ENCODE measurements at regions not wholly inside any gene's neighbourhood (a gene's known extent, or its start where the extent isn't known, plus 50 kb on each side); places are given as distances from the start of the nearest gene placed in this dataset.
A peak's percentile ranks its signal among the peaks of the same experiment; 100 is the strongest.

DNA sequence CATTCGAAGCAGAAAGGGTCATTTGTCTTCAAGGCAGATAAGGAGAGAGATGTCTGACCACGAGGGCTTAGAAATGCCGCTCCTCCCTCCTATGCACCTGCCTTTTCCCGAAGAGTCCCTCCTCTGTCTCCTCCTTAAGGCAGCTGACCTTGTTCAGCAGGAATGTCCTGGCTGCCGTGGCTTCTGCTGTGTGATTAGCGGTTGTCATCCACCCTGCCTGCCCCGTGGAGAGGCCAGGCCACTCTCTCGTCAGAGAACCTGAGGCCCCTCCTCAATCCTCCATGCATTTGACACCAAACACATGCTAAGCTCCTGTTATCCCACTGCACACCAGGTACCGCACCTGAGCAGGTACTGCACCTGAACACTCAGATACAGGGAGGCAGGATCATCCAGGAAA is 834.6 kb downstream of the TBC1D22A start:
- peak; percentile 26 for DNase-seq (ENCODE audit: low spot score)

DNA sequence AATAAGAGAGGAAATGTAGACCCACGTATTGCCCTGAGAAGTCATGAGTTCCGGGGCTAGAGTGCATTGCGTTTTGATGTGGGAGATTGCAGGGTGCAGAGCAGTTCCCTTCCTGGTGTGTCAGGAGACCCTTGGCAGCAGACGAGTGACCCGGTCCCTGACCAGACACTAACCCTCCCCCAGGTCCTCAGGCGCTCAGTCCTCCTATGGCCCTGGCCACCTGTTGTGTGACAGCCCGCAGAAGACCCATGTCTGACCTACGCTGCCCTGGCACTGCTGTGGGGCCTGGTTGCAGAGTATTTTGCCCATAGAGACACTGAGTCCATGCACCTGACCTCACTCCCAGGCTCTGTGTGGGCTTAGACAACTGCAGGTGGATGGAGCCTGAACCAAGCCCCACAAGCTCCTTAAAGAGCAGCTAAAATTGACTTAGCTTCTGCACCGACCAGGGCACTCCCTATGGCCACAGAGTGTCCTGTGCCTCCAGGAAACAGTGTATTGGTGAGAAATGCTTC is 833.8 kb downstream of the TBC1D22A start:
- no peak for DNase-seq (ENCODE audit: low spot score)

DNA sequence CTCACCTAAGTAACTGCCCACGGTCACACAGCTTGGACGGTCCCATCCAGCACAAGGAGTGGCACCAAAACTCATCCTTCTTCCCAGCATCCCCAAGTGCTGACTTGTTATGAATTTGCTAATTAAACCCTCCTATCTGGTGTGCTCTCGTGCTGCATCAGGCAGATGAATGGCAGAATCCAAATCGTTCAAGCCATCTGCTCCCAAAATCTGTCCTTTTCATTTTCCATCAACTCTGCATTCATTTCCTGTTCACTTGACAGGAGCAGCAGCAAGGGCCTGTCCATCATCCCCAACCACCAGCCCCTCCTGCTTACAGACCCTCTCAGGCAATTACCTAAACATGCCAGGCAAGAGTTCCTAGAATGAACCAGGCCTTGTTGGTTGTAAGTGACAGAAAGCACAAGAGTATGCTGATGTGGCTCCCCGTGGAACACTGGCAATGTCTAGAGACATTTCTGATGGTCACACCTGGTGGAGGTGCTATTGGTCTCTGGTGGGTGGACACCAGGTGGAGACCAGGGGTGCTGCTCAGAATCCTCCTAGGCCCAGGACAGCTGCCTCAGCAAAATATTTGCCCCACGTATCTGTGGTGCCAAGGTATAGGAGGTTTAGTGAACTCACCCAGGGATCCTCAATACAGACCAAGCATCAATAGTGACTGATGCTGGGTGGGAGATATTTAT is 832.5 kb downstream of the TBC1D22A start:
- DNase-seq (ENCODE audit: low spot score), result no peak

- DNase-seq (ENCODE audit: low spot score), result peak; percentile 28
Measured at GRCh38 chr22:47593911-47594311, 831.5 kb downstream of the TBC1D22A start.

GRCh38 chr22:47593291-47593690 is 830.8 kb downstream of the TBC1D22A start:
- no peak for DNase-seq (ENCODE audit: low spot score)

- peak; percentile 19 for DNase-seq (ENCODE audit: low spot score)
Measured at GRCh38 chr22:47592791-47593190, 830.3 kb downstream of the TBC1D22A start.

DNA sequence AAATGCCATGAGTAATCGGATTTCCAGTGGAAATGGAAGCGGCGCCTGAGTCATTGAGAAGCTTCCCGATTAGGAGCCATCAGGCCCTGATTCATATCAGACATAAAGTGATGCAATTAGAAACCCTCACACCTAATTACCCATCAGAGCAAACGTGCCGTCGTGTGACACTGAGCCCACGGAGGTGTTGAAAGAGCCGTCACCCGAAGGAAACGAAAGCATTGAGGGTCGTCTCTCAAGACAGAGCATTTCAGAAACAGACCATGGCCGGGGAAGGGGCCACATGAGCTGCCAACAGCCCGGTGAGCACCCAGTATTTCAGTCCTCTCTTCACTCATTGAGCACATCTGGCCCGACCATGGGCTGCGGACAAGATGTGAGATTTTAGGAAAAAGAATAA is 829.3 kb downstream of the TBC1D22A start:
- DNase-seq (ENCODE audit: low spot score), result no peak

- no peak for DNase-seq (ENCODE audit: low spot score)
Measured at GRCh38 chr22:47591016-47591415, 828.6 kb downstream of the TBC1D22A start.

DNA sequence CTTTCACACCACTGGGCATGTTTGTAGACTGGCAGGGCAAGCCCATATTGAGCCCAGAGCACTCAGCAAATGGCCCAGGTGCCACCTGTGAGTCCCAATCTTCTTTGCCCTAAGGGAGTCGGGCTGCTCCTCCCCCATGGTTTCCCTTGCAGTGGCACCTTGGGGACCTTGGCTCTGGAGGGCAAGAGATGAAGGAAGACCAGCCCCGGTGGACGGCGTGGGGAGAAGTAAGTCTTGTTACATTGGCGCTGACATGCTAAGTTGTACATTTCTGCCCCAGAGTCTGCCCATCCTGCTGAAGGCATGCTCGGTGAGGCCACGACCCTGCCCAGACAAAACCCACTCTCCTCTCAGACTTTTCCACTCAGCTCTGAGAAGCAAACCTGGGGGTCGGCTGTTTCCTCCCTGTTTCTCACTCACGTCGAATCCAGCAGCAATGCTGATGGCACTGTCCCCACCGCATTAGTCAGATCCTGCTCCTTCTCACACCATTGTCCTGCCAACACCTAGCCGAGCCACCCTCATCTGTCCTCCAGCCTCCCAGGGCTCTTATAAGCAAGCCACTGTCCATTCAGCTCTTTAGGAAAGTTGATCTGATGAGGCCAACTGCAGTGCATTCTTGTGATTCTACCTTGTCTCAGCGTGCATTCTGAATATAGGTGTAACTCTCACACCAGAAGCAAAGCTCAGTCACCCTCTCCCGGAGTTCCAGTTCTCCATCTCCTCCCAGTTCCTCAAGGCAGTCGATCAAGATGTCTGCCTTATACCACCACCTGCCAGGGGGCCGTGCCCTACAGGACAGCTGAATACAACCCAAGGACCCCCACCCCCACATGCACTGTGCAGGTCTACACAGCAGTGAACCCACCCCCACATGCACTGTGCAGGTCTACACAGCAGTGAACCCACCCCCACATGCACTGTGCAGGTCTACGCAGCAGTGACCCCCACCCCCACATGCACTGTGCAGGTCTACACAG is 827.1 kb downstream of the TBC1D22A start:
- no peak for DNase-seq (ENCODE audit: low spot score)

- no peak for DNase-seq (ENCODE audit: low spot score)
Measured at GRCh38 chr22:47588578-47588960, 826.1 kb downstream of the TBC1D22A start.

DNA sequence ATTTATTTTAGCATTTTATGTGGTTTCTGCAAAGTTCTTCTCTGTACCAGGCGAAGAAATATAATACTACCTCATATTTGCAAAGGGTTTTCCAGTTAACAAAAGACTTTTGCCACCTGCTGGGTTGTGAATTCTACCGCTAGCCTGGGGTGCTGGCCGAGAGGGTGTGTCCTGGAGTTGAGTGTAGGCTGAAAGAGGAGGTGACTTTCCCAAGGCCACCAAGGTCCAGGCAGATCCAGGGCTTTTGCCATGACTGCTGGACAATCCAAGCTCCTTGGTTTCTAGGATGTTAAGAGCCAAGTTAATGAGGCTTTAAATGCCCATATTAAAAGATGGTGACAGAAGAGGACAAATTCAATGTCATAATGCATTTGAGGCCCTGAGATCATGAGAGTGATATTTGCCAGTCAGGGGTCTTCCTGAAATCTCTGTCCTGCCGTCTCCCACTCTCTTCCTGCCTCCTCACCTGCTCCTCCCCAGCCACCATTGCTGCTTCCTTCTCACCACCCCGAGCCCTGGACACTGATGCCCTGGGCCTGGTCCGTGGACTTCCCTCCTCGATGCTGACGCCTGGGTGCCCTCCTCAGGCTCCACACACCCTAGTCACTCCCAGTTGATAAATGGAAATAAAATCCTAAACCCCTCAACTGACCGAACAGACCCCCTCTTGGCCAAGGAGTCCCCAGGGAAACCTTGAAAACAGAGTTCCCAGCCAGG is 825.6 kb downstream of the TBC1D22A start:
- DNase-seq (ENCODE audit: low spot score), result no peak

DNA sequence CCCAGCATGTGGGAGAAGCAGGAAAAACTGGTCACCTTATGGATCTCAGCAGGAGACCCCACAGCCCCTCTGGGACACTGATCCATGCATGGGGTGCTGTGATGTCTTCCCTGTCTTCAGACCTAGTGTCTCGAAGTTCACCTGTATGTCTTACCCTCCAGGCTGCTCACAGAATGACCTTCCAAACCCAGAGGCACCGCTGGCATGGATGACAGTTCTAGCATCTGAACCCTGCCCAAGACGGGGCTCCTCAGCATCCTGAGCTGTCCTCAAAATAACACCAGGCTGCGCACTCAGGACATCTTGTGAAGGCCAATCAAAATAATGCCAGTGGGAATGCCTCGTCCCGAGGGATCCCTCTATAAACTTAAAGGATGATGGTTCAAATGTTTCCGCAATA is 824.9 kb downstream of the TBC1D22A start:
- DNase-seq (ENCODE audit: low spot score), result no peak

DNA sequence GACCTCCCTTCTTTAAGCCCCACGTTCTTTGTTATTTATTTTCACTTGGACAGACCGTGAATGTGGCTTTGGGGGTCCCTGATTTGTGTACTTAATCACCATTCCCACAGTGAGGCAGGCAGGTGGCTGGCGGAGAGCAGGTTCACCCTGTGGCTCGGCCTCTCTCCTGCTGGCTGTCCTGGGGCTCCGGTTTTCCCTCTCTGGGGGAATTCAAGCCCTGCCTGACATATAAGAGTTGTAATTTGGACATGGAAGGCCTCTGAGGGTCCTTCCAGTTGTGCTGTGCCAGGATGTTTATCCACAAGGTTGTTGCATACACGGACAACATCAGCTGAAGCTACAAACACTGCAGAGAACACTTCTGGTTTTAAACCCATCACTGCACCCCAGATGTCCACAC is 824.5 kb downstream of the TBC1D22A start:
- no peak for DNase-seq (ENCODE audit: low spot score)

DNA sequence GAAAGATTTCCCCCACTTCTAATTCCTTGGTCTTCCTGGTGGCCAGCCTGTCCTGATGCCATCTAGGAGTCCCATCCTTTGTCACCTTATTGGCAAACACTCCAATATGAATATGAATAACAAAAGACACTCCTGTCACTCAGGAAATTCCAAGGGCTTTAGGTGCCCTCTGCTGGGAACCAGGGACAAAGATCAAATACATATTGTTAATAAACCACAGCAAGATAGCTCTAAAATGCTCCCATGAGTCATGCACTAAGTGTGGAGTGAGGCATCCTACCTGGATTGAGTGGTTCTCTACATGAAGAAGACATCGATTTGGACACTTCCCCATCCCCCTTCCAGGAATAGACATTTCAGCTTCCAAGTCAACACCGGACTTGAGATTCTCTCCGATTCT is 823.6 kb downstream of the TBC1D22A start:
- DNase-seq (ENCODE audit: low spot score), result no peak

GRCh38 chr22:47583959-47584562 is 821.6 kb downstream of the TBC1D22A start:
- DNase-seq (ENCODE audit: low spot score), result no peak

GRCh38 chr22:47582067-47582466 is 819.6 kb downstream of the TBC1D22A start:
- no peak for DNase-seq (ENCODE audit: low spot score)

DNA sequence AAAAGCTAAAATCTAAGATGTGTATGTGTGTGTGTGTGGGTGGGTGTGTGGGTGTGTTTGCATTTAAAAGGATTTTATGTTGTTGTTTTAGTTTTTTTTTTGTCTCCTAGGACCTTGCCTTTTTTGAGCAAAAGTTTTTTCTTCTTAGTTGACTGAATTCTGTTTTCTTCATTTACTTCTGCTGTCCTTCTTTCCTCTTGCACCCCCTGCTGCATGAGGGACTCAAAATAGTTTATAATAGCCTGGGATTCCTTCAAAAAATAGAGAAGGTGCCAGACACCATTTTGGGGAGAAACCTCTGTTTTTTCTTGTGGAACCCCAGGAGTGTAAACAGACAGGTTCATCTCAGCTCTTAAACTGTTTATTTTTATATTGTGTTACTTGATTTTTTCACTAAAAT is 817.7 kb downstream of the TBC1D22A start:
- DNase-seq (ENCODE audit: low spot score), result no peak

DNA sequence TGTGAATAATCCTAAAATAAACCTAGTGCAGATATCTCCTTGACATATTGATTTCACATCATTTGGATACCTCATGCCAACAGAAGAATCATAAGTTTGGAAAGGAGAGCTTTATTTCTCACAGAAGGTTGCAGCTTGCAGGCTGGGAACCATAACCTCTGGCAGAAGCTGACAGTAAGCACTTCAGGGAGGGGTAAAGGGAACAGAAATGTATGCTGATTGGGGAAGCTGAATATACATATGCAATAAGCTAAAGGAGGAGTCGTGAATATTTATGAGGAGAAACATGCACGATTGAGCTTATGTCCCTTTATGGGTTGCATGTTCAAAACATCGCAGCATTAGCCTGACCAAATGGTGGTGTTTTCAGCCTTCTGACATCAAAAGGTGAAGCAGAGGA is 814.5 kb downstream of the TBC1D22A start:
- no peak for DNase-seq (ENCODE audit: low spot score)

DNA sequence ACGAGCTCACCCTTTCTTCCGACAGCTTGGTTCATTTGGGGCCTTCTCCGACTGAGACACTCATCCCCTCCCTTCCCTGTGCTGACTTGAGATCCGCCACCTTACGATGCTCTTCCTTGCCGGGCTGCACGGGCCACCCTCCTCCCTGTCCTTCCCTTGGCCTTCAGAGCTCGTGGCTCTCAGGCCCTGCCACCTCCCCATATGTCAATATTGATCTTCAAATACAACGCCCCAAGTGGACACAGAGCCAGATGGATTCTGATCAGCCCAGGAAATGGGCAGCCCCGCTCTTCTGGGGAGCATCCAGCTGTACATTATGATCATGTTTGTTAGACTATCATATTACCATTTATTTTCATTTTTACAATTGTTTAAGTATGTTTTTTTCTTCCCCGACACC is 812.8 kb downstream of the TBC1D22A start:
- no peak for DNase-seq (ENCODE audit: low spot score)

GRCh38 chr22:47574556-47574955 is 812.1 kb downstream of the TBC1D22A start:
- DNase-seq (ENCODE audit: low spot score), result no peak

DNA sequence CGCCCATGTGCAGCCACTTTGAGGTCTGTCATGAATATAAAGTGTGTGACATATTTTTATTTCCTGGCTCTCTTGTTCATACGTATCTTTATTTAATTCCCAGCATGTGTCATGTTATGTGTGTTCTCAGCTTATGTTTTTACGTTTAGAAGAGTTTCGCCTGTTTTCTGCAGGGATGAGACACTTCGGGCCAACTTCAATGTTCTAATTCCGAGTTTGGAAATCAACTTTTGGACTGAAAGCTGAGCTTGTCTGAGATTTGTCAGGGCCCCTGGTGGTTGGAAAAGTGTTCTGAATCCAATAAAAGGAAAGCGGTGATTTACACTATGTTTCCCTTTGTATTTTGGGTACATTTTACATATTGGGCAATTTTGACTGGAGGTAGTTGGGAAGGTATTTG is 810.7 kb downstream of the TBC1D22A start:
- DNase-seq (ENCODE audit: low spot score), result no peak

DNA sequence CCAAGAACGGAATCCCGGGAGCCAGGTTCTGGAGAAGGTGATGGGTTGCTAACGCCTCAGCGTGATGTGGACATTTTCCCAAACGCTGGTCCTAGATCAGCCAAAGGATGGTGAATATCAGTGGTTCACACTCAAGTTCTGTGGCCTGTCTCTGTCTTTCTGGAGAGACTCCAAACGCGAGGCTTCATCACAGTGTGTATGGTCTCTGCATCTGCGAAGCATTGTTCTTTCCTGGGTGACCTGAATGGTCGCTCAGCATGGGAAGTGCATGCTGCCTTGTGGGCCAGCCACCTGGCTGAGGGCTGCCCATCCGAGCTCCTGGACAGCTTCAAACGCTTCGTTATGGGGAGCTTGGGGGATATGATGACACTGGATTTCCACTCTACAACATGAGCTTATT is 810.0 kb downstream of the TBC1D22A start:
- DNase-seq (ENCODE audit: low spot score), result no peak
